ENCODE measurements at regions not wholly inside any gene's neighbourhood (a gene's known extent, or its start where the extent isn't known, plus 50 kb on each side); places are given as distances from the start of the nearest gene placed in this dataset.

GRCh38 chr7:142405122-142405765 is 147.4 kb upstream of the PRSS58 start:
- CTCF ChIA-PET (ENCODE audit: low intra/inter-chr PET ratio, low total read pairs) = no interaction called here

More at GRCh38 chr7:142405122-142405765, 147.4 kb upstream of the PRSS58 start:
- FAIRE-seq = no peak
- H2AFZ ChIP-seq (ENCODE audit: low read length) = no peak overlapping the region
- no peak overlapping the region for H3K9ac ChIP-seq (ENCODE audit: insufficient read depth, low read depth, low read length)
- WGBS (ENCODE audit: low lambda C conversion rate) = 23% methylated on average over 3 of the region's 7 CpGs
- TF ChIP-seq FOXP1 (IDR thresholded peaks at IDR 0.05) = no peak
- TF ChIP-seq FOXP1 (CRISPR knock-in tag; IDR thresholded peaks at IDR 0.05) = no peak
- TF ChIP-seq EED (CRISPR knock-in tag; IDR thresholded peaks at IDR 0.05) = no peak
- TF ChIP-seq ATF7-NPFF (CRISPR knock-in tag; IDR thresholded peaks at IDR 0.05; ENCODE audit: low read depth) = no peak
- no peak for TF ChIP-seq PLRG1 (conservative IDR thresholded peaks at IDR 0.05)
- TF ChIP-seq ZBTB34 (CRISPR knock-in tag; IDR thresholded peaks at IDR 0.05) = no peak
- no peak for TF ChIP-seq ZNF432 (CRISPR knock-in tag; IDR thresholded peaks at IDR 0.05; ENCODE audit: borderline replicate concordance)
- TF ChIP-seq ISL2 (CRISPR knock-in tag; IDR thresholded peaks at IDR 0.05) = no peak
- TF ChIP-seq HOMEZ (CRISPR knock-in tag; IDR thresholded peaks at IDR 0.05; ENCODE audit: low read depth) = no peak
- no peak for TF ChIP-seq EHMT2 (IDR thresholded peaks at IDR 0.05; ENCODE audit: borderline replicate concordance, low read depth, low read length)
- no peak for TF ChIP-seq ZNF737 (CRISPR knock-in tag; IDR thresholded peaks at IDR 0.05; ENCODE audit: borderline replicate concordance)
- TF ChIP-seq SALL2 (CRISPR knock-in tag; IDR thresholded peaks at IDR 0.05) = no peak
- TF ChIP-seq ZNF207 (IDR thresholded peaks at IDR 0.05; ENCODE audit: borderline replicate concordance) = no peak
- no peak for TF ChIP-seq AGO2 (optimal IDR thresholded peaks at IDR 0.05; ENCODE audit: low read depth, low read length)
- TF ChIP-seq HDAC6 (IDR thresholded peaks at IDR 0.05; ENCODE audit: low read depth, low read length) = no peak
- TF ChIP-seq SMAD1 (CRISPR knock-in tag; IDR thresholded peaks at IDR 0.05; ENCODE audit: borderline replicate concordance, low read depth) = no peak
- no peak for TF ChIP-seq ZNF232 (CRISPR knock-in tag; IDR thresholded peaks at IDR 0.05; ENCODE audit: borderline replicate concordance)
- no peak for TF ChIP-seq HMGXB3 (CRISPR knock-in tag; IDR thresholded peaks at IDR 0.05; ENCODE audit: borderline replicate concordance)
- no peak for TF ChIP-seq POLR2G (IDR thresholded peaks at IDR 0.05; ENCODE audit: low read depth, low read length)
- no peak overlapping the region for H3K4me2 ChIP-seq (ENCODE audit: low read depth, low read length)
- intact Hi-C loops (cut with micrococcal nuclease; ENCODE audit: unreplicated experiment) = no loop called here
- no peak overlapping the region for H3K27ac ChIP-seq (ENCODE audit: extremely low read length, insufficient read depth, low read length)
- DNase-seq (ENCODE audit: low spot score) = no peak
- no peaks in the 10 kb centered on the region for H3K9me3 ChIP-seq (ENCODE audit: low read length)
- H3K4me1 ChIP-seq (ENCODE audit: insufficient read depth, low read length) = no peaks in the 10 kb centered on the region
- no peaks in the 10 kb centered on the region for H3K36me3 ChIP-seq (replicated peaks in 1 of 2; ENCODE audit: control insufficient read depth in 1 of 2, insufficient read depth in 2 of 2, low read length in 2 of 2)
- H3K4me3 ChIP-seq (replicated peaks in 1 of 3; ENCODE audit: insufficient read depth in 1 of 3, low read depth in 2 of 3, low read length in 3 of 3) = no peak overlapping the region
- no peaks in the 10 kb centered on the region for H4K20me1 ChIP-seq (ENCODE audit: insufficient read depth, low read length)
- POLR2A ChIA-PET = no interaction called here
- H3K79me2 ChIP-seq (ENCODE audit: insufficient read depth, low read length) = no peaks in the 10 kb centered on the region
- BruUV-seq (replicated peaks) = no TSS peak
- ATAC-seq = no peak
- no peaks in the 10 kb centered on the region for H3K27me3 ChIP-seq (ENCODE audit: control insufficient read depth in 1 of 2, insufficient read depth in 2 of 2, low read length in 2 of 2)
- in situ Hi-C loops (cut with HindIII; ENCODE audit: extremely low pct_ligation_motif_present, low pct_unique_long_range_greater_than_20kb) = no loop called here
